CD14-positive monocyte (primary cell): ENCODE measurements at regions not wholly inside any gene's neighbourhood (a gene's known extent, or its start where the extent isn't known, plus 50 kb on each side); places are given as distances from the start of the nearest gene placed in this dataset.

Source experiments
- DNase-seq, 3 donors: peaks; one replicate each; pipeline ENCODE4 v3.0.0-alpha.2; 2011 to 2022
- H2AFZ ChIP-seq: 2 replicates; pipeline ENCODE4 v1.6.0; 2012; ENCODE audit warnings: mild to moderate bottlenecking, low read depth, low read length, inconsistent platforms; ENCODE audit not compliant: insufficient read depth, poor library complexity, severe bottlenecking
- H3K27ac ChIP-seq, 2 donors: 1 replicate in 1 of 2; 2 replicates in 1 of 2; pipeline ENCODE4 v1.5.1; 2012 to 2013; ENCODE audit warnings: low read length in 2 of 2, control low read depth in 1 of 2, inconsistent platforms in 1 of 2, low read depth in 1 of 2, mild to moderate bottlenecking in 1 of 2
- H3K27me3 ChIP-seq, 2 donors: one replicate each; pipeline versions ENCODE4 v1.6.0 to v1.6.1; 2011 to 2013; ENCODE audit warnings: low read length in 2 of 2; ENCODE audit not compliant: control insufficient read depth in 2 of 2, insufficient read depth in 2 of 2
- H3K36me3 ChIP-seq, 2 donors: replicated peaks in 1 of 2; 1 replicate in 1 of 2; 2 replicates in 1 of 2; pipeline versions ENCODE4 v1.5.1 to v1.6.1; 2012 to 2013; ENCODE audit warnings: low read length in 2 of 2, control low read depth in 1 of 2, inconsistent platforms in 1 of 2, mild to moderate bottlenecking in 1 of 2; ENCODE audit not compliant: insufficient read depth in 2 of 2, control insufficient read depth in 1 of 2
- H3K4me1 ChIP-seq, 2 donors: 1 replicate in 1 of 2; 2 replicates in 1 of 2; pipeline versions ENCODE4 v1.5.1 to v1.6.1; 2012 to 2013; ENCODE audit warnings: low read length in 2 of 2, control low read depth in 1 of 2, inconsistent platforms in 1 of 2, mild to moderate bottlenecking in 1 of 2, moderate library complexity in 1 of 2; ENCODE audit not compliant: insufficient read depth in 2 of 2, control insufficient read depth in 1 of 2
- H3K4me2 ChIP-seq: replicated peaks from 2 replicates; pipeline ENCODE3; 2012; ENCODE audit warnings: low read length, moderate library complexity, mild to moderate bottlenecking; ENCODE audit not compliant: poor library complexity, severe bottlenecking; ENCODE audit errors: extremely low read depth
- H3K4me3 ChIP-seq, 3 experiments: fragments of 200-600 bp in 1 of 3; sonication (generic) in 1 of 3; replicated peaks in 1 of 3; 1 replicate in 2 of 3; 2 replicates in 1 of 3; pipeline ENCODE4 v1.5.1; 2011 to 2013; ENCODE audit warnings: low read length in 3 of 3, mild to moderate bottlenecking in 3 of 3, control low read depth in 2 of 3, low read depth in 2 of 3, inconsistent platforms in 1 of 3, moderate library complexity in 1 of 3
- H3K79me2 ChIP-seq: 2 replicates; pipeline ENCODE4 v1.6.0; 2012; ENCODE audit warnings: mild to moderate bottlenecking, control low read depth, inconsistent platforms, low read length, moderate library complexity; ENCODE audit not compliant: insufficient read depth
- H3K9ac ChIP-seq: 2 replicates; pipeline ENCODE4 v1.6.0; 2017; ENCODE audit warnings: low read length, mild to moderate bottlenecking; ENCODE audit not compliant: insufficient read depth, poor library complexity, severe bottlenecking
- H3K9me3 ChIP-seq, 2 donors: replicated peaks in 1 of 2; 1 replicate in 1 of 2; 2 replicates in 1 of 2; pipeline versions ENCODE4 v1.5.1 to v1.6.1; 2012 to 2013; ENCODE audit warnings: low read length in 2 of 2, control low read depth in 1 of 2; ENCODE audit not compliant: control insufficient read depth in 1 of 2, insufficient read depth in 1 of 2
- H4K20me1 ChIP-seq: 2 replicates; pipeline ENCODE4 v1.6.0; 2012; ENCODE audit warnings: mild to moderate bottlenecking, low read length, control low read depth, moderate library complexity; ENCODE audit not compliant: insufficient read depth
- H3K27ac Mint-ChIP-seq, 7 donors: one replicate each; pipeline ENCODE4 v1.8.0; 2020; ENCODE audit warnings: mild to moderate bottlenecking in 7 of 7, mixed read lengths in 7 of 7, moderate library complexity in 6 of 7, inconsistent platforms in 2 of 7
- H3K27me3 Mint-ChIP-seq, 3 donors: one replicate each; pipeline ENCODE4 v1.8.0; 2021 to 2022; ENCODE audit warnings: low read depth in 3 of 3, mild to moderate bottlenecking in 3 of 3, mixed read lengths in 3 of 3, moderate library complexity in 3 of 3, inconsistent platforms in 1 of 3
- H3K36me3 Mint-ChIP-seq, 2 donors: one replicate each; pipeline ENCODE4 v1.8.0; 2020; ENCODE audit warnings: mixed read lengths in 2 of 2, inconsistent platforms in 1 of 2, mild to moderate bottlenecking in 1 of 2
- H3K4me1 Mint-ChIP-seq: one replicate; pipeline ENCODE4 v1.8.0; 2020; ENCODE audit warnings: mild to moderate bottlenecking, mixed read lengths
- H3K4me3 Mint-ChIP-seq, 2 donors: one replicate each; pipeline ENCODE4 v1.8.0; 2020; ENCODE audit warnings: mild to moderate bottlenecking in 2 of 2, mixed read lengths in 2 of 2, moderate library complexity in 1 of 2
- H3K9me3 Mint-ChIP-seq, 7 donors: one replicate each; pipeline ENCODE4 v1.8.0; 2020 to 2022; ENCODE audit warnings: mixed read lengths in 7 of 7, mild to moderate bottlenecking in 6 of 7, moderate library complexity in 6 of 7, inconsistent platforms in 2 of 7
- WGBS: methylation state at CpG from one replicate; pipeline ENCODE4 v1.1.5; 2013; ENCODE audit warnings: missing lambda C conversion rate; ENCODE audit not compliant: insufficient coverage; 5-methylcytosine and 5-hydroxymethylcytosine counted together
- intact Hi-C, 2 donors: fragments of 100-400 bp; cut with micrococcal nuclease; formaldehyde crosslinking; loops; one replicate each; pipeline versions ENCODE4 v1.15.0 to v1.15.1; 2023
- TF ChIP-seq, protein P1 (sequence below): fragments of 200-600 bp; IDR thresholded peaks from one replicate; pipeline ENCODE4 v1.8.0; 2022; ENCODE audit warnings: antibody characterized with exemption, mild to moderate bottlenecking

GRCh38 chr13:58051396-58051795 is 419.9 kb downstream of the PCDH17 start:
- intact Hi-C loops: no loop called here
- WGBS: 80% methylated on average over 3 of the region's 4 CpGs
- H3K27ac Mint-ChIP-seq: no peak overlapping the region

GRCh38 chr13:58051807-58052375 is 420.3 kb downstream of the PCDH17 start:
- 75% methylated on average over 5 of the region's 5 CpGs for WGBS
- Histone ChIP-seq H3K9ac (no peak overlapping the region), H3K4me2 (no peak overlapping the region), H3K79me2 (no peaks in the 10 kb centered on the region), H3K9me3 (no peaks in the 10 kb centered on the region), H3K4me1 (no peaks in the 10 kb centered on the region), H4K20me1 (no peaks in the 10 kb centered on the region), H3K36me3 (no peaks in the 10 kb centered on the region), H3K27ac (no peak overlapping the region), H2AFZ (no peak overlapping the region), H3K4me3 (no peak overlapping the region), H3K27me3 (no peaks in the 10 kb centered on the region)
- Mint-ChIP-seq H3K27ac (no peak overlapping the region), H3K9me3 (peaks cover 0 to 5% (median 2%) of the 10 kb centered on the region in 7 donors), H3K4me3 (no peak overlapping the region), H3K4me1 (no peaks in the 10 kb centered on the region), H3K36me3 (no peaks in the 10 kb centered on the region), H3K27me3 (peaks cover 0 to 1% (median 0%) of the 10 kb centered on the region in 3 donors)
- intact Hi-C loops: no loop called here
- TF ChIP-seq, protein P1, sequence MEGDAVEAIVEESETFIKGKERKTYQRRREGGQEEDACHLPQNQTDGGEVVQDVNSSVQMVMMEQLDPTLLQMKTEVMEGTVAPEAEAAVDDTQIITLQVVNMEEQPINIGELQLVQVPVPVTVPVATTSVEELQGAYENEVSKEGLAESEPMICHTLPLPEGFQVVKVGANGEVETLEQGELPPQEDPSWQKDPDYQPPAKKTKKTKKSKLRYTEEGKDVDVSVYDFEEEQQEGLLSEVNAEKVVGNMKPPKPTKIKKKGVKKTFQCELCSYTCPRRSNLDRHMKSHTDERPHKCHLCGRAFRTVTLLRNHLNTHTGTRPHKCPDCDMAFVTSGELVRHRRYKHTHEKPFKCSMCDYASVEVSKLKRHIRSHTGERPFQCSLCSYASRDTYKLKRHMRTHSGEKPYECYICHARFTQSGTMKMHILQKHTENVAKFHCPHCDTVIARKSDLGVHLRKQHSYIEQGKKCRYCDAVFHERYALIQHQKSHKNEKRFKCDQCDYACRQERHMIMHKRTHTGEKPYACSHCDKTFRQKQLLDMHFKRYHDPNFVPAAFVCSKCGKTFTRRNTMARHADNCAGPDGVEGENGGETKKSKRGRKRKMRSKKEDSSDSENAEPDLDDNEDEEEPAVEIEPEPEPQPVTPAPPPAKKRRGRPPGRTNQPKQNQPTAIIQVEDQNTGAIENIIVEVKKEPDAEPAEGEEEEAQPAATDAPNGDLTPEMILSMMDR: no peak
- DNase-seq: no peak

More at GRCh38 chr13:58051396-58051795, 419.9 kb downstream of the PCDH17 start:
- Histone ChIP-seq H3K9me3 (no peaks in the 10 kb centered on the region), H3K9ac (no peak overlapping the region), H3K27me3 (no peaks in the 10 kb centered on the region), H3K36me3 (no peaks in the 10 kb centered on the region), H3K4me1 (no peaks in the 10 kb centered on the region), H4K20me1 (no peaks in the 10 kb centered on the region), H3K4me3 (no peak overlapping the region), H3K27ac (no peak overlapping the region), H3K79me2 (no peaks in the 10 kb centered on the region), H2AFZ (no peak overlapping the region), H3K4me2 (no peak overlapping the region)
- H3K36me3 Mint-ChIP-seq: no peaks in the 10 kb centered on the region
- no peak for DNase-seq
- no peaks in the 10 kb centered on the region for H3K4me1 Mint-ChIP-seq
- TF ChIP-seq, protein P1: no peak
- H3K27me3 Mint-ChIP-seq: peaks cover 0 to 1% (median 0%) of the 10 kb centered on the region in 3 donors
- H3K4me3 Mint-ChIP-seq: no peak overlapping the region
- H3K9me3 Mint-ChIP-seq: peaks cover 0 to 5% (median 2%) of the 10 kb centered on the region in 7 donors
